Endothelial cell of umbilical vein (primary cell): ENCODE measurements at regions not wholly inside any gene's neighbourhood (a gene's known extent, or its start where the extent isn't known, plus 50 kb on each side); places are given as distances from the start of the nearest gene placed in this dataset.

Source experiments
- CTCF ChIP-seq, 2 donors: IDR thresholded peaks; 1 replicate in 1 of 2; 2 replicates in 1 of 2; pipeline ENCODE4 v1.5.1; 2011; ENCODE audit warnings: low read length in 2 of 2, mild to moderate bottlenecking in 2 of 2, moderate library complexity in 2 of 2, control low read depth in 1 of 2, inconsistent platforms in 1 of 2, low read depth in 1 of 2; ENCODE audit not compliant: insufficient read depth in 1 of 2; ENCODE audit errors: extremely low read depth in 1 of 2
- EZH2 ChIP-seq: IDR thresholded peaks from 2 replicates; pipeline ENCODE4 v1.6.1; 2012; ENCODE audit warnings: borderline replicate concordance, low read depth, mild to moderate bottlenecking, moderate library complexity, low read length, inconsistent platforms; ENCODE audit not compliant: severe bottlenecking
- POLR2A ChIP-seq: IDR thresholded peaks from 2 replicates; pipeline ENCODE4 v1.6.1; 2012; ENCODE audit warnings: low read depth, mild to moderate bottlenecking, control low read depth, low read length
- POLR2AphosphoS5 ChIP-seq: IDR thresholded peaks from 2 replicates; pipeline ENCODE4 v1.6.1; 2012; ENCODE audit warnings: low read depth, mild to moderate bottlenecking, control low read depth, low read length, moderate library complexity; ENCODE audit not compliant: insufficient read depth

GRCh38 chr5:98454407-98454806, 319.1 kb upstream of the RGMB start:
- TF ChIP-seq CTCF (IDR thresholded peaks at IDR 0.05; ENCODE audit: extremely low read depth in 1 of 2, insufficient read depth in 1 of 2, low read depth in 1 of 2, low read length in 2 of 2) (no peak), POLR2AphosphoS5 (no peak), EZH2 (no peak), POLR2A (no peak)
